ENCODE measurements at regions not wholly inside any gene's neighbourhood (a gene's known extent, or its start where the extent isn't known, plus 50 kb on each side); places are given as distances from the start of the nearest gene placed in this dataset.

GRCh38 chr2:138205281-138205680 is 241.0 kb downstream of the HNMT start:
- Histone ChIP-seq H3K4me3 (no peak overlapping the region), H3K9me3 (ENCODE audit: low read depth) (no peaks in the 10 kb centered on the region), H3K36me3 (no peaks in the 10 kb centered on the region), H3K4me1 (ENCODE audit: low read depth) (no peaks in the 10 kb centered on the region), H3K27me3 (no peaks in the 10 kb centered on the region), H3K27ac (no peak overlapping the region)
- TF ChIP-seq CTCF (IDR thresholded peaks at IDR 0.05; ENCODE audit: low read depth, low read length) = no peak
- no peak for DNase-seq (ENCODE audit: low read depth in 1 of 2, low spot score in 1 of 2)

GRCh38 chr2:138207074-138207930 is 243.0 kb downstream of the HNMT start:
- H3K27ac ChIP-seq = no peak overlapping the region
- DNase-seq (ENCODE audit: low read depth in 1 of 2, low spot score in 1 of 2) = no peak
- no peak overlapping the region for H3K4me3 ChIP-seq
- no peaks in the 10 kb centered on the region for H3K27me3 ChIP-seq
- no peak for TF ChIP-seq CTCF (IDR thresholded peaks at IDR 0.05; ENCODE audit: low read depth, low read length)
- H3K4me1 ChIP-seq (ENCODE audit: low read depth) = no peaks in the 10 kb centered on the region
- no peaks in the 10 kb centered on the region for H3K9me3 ChIP-seq (ENCODE audit: low read depth)
- H3K36me3 ChIP-seq = no peaks in the 10 kb centered on the region

- TF ChIP-seq CTCF (IDR thresholded peaks at IDR 0.05; ENCODE audit: low read depth, low read length) = no peak
- Histone ChIP-seq H3K36me3 (no peaks in the 10 kb centered on the region), H3K9me3 (ENCODE audit: low read depth) (no peaks in the 10 kb centered on the region), H3K4me1 (ENCODE audit: low read depth) (no peaks in the 10 kb centered on the region), H3K27me3 (no peaks in the 10 kb centered on the region), H3K27ac (no peak overlapping the region), H3K4me3 (no peak overlapping the region)
- DNase-seq (ENCODE audit: low read depth in 1 of 2, low spot score in 1 of 2) = no peak
Measured at GRCh38 chr2:138209009-138209408, 244.7 kb downstream of the HNMT start.

- H3K27ac ChIP-seq = no peak overlapping the region
- no peaks in the 10 kb centered on the region for H3K27me3 ChIP-seq
- H3K4me1 ChIP-seq (ENCODE audit: low read depth) = no peaks in the 10 kb centered on the region
- DNase-seq (ENCODE audit: low read depth in 1 of 2, low spot score in 1 of 2) = no peak
- H3K9me3 ChIP-seq (ENCODE audit: low read depth) = no peaks in the 10 kb centered on the region
- TF ChIP-seq CTCF (IDR thresholded peaks at IDR 0.05; ENCODE audit: low read depth, low read length) = no peak
- H3K36me3 ChIP-seq = no peaks in the 10 kb centered on the region
- no peak overlapping the region for H3K4me3 ChIP-seq
Measured at GRCh38 chr2:138210487-138210886, 246.2 kb downstream of the HNMT start.

GRCh38 chr2:138212434-138212833 is 248.2 kb downstream of the HNMT start:
- Histone ChIP-seq H3K4me3 (no peak overlapping the region), H3K9me3 (ENCODE audit: low read depth) (no peaks in the 10 kb centered on the region), H3K27me3 (no peaks in the 10 kb centered on the region), H3K4me1 (ENCODE audit: low read depth) (no peaks in the 10 kb centered on the region), H3K36me3 (no peaks in the 10 kb centered on the region), H3K27ac (no peak overlapping the region)
- TF ChIP-seq CTCF (IDR thresholded peaks at IDR 0.05; ENCODE audit: low read depth, low read length) = no peak
- no peak for DNase-seq (ENCODE audit: low read depth in 1 of 2, low spot score in 1 of 2)
